HCT116 (cell line): ENCODE measurements at regions not wholly inside any gene's neighbourhood (a gene's known extent, or its start where the extent isn't known, plus 50 kb on each side); places are given as distances from the start of the nearest gene placed in this dataset.

Experiments
- ATAC-seq: fragments of 200-7000 bp; cut with Tn5 transposase; 2 replicates; pipeline ENCODE4 v1.9.1; 2020; ENCODE audit warnings: mild to moderate bottlenecking, moderate library complexity
- BruUV-seq: library from RNA; stranded (reverse); fragments of 400-500 nt; replicated peaks from 2 replicates; lab custom pipeline; 2021; lab: Mats Ljungman, UMichigan
- CTCF ChIA-PET: fragments of 300-600 bp; sonication (Branson Sonifier 250); formaldehyde crosslinking; loops from one replicate; lab custom pipeline; 2021; ENCODE audit warnings: antibody characterized with exemption; lab: Charles Lee
- POLR2A ChIA-PET: fragments of 300-600, 350-600 bp; sonication (Branson Sonifier 250); formaldehyde crosslinking; loops from one replicate; lab custom pipeline; 2021; ENCODE audit warnings: antibody characterized with exemption; lab: Charles Lee
- RAD21 ChIA-PET, 2 experiments: fragments of 300-600 bp; sonication (Branson Sonifier 250); formaldehyde crosslinking; loops; one replicate each; lab custom pipeline; 2023; ENCODE audit warnings: low total read pairs in 2 of 2; ENCODE audit not compliant: uncharacterized antibody in 2 of 2, unreplicated experiment in 2 of 2, low non-redundant PET in 1 of 2; lab: Charles Lee
- DNase-seq: peaks from one replicate; pipeline ENCODE4 v3.0.0-alpha.2; 2010; ENCODE audit warnings: low read depth, low spot score
- H2AFZ ChIP-seq: fragments of 200-600 bp; shearing (Covaris generic), sonication (generic); 2 replicates; pipeline ENCODE4 v1.6.1; 2017; ENCODE audit warnings: low read depth, mixed run types, mixed read lengths, antibody characterized with exemption, low read length; ENCODE audit not compliant: poor library complexity, severe bottlenecking
- H3K27ac ChIP-seq: 2 replicates; pipeline ENCODE4 v1.5.1; 2012; ENCODE audit warnings: low read depth, low read length
- H3K27me3 ChIP-seq: fragments of 200-600 bp; sonication (generic); 2 replicates; pipeline ENCODE4 v1.6.1; 2016; ENCODE audit warnings: mixed run types, low read length, mixed read lengths; ENCODE audit not compliant: insufficient read depth
- H3K36me3 ChIP-seq, 2 experiments: fragments of 200-500 bp in 1 of 2; fragments of 200-600 bp in 1 of 2; sonication (Bioruptor generic) in 1 of 2; sonication (generic) in 1 of 2; 2 replicates each; pipeline versions ENCODE4 v1.5.1 to v1.6.1; 2014 to 2016; ENCODE audit warnings: low read length in 2 of 2, inconsistent platforms in 1 of 2, mixed read lengths in 1 of 2, mixed run types in 1 of 2; ENCODE audit not compliant: insufficient read depth in 2 of 2, control insufficient read depth in 1 of 2
- H3K4me1 ChIP-seq, 2 experiments: fragments of 200-600 bp in 1 of 2; sonication (generic) in 1 of 2; 2 replicates each; pipeline versions ENCODE4 v1.5.1 to v1.6.1; 2012 to 2017; ENCODE audit warnings: low read length in 2 of 2, inconsistent platforms in 1 of 2, mild to moderate bottlenecking in 1 of 2, mixed read lengths in 1 of 2, mixed run types in 1 of 2, moderate library complexity in 1 of 2; ENCODE audit not compliant: insufficient read depth in 2 of 2, control insufficient read depth in 1 of 2
- H3K4me2 ChIP-seq: fragments of 200-600 bp; sonication (generic); 2 replicates; pipeline ENCODE4 v1.6.1; 2017; ENCODE audit warnings: mixed run types, low read length, mixed read lengths
- H3K4me3 ChIP-seq, 2 experiments: fragments of 200-600 bp in 1 of 2; sonication (generic) in 1 of 2; replicated peaks in 1 of 2; 2 replicates each; pipeline ENCODE4 v1.5.1; 2011 to 2016; ENCODE audit warnings: low read length in 2 of 2, control low read depth in 1 of 2, low read depth in 1 of 2, mild to moderate bottlenecking in 1 of 2, mixed read lengths in 1 of 2, mixed run types in 1 of 2
- H3K79me2 ChIP-seq: fragments of 200-600 bp; sonication (generic); 2 replicates; pipeline ENCODE4 v1.6.1; 2017; ENCODE audit warnings: mild to moderate bottlenecking, mixed run types, low read length, moderate library complexity, mixed read lengths; ENCODE audit not compliant: insufficient read depth
- H3K9ac ChIP-seq: fragments of 200-600 bp; sonication (generic); 2 replicates; pipeline ENCODE4 v1.6.1; 2016; ENCODE audit warnings: low read length, mixed read lengths
- H3K9me2 ChIP-seq: fragments of 200-600 bp; sonication (generic), shearing (Covaris generic); 2 replicates; pipeline ENCODE4 v1.6.1; 2017; ENCODE audit warnings: mixed run types, mild to moderate bottlenecking, moderate library complexity; ENCODE audit not compliant: insufficient read depth
- H3K9me3 ChIP-seq, 2 experiments: fragments of 200-500 bp in 1 of 2; fragments of 200-600 bp in 1 of 2; sonication (Bioruptor generic) in 1 of 2; sonication (generic) in 1 of 2; 2 replicates each; pipeline ENCODE4 v1.6.1; 2014 to 2017; ENCODE audit warnings: low read length in 2 of 2, mixed read lengths in 2 of 2, inconsistent platforms in 1 of 2, low read depth in 1 of 2, mild to moderate bottlenecking in 1 of 2, mixed run types in 1 of 2, moderate library complexity in 1 of 2; ENCODE audit not compliant: control insufficient read depth in 1 of 2, insufficient read depth in 1 of 2
- H4K20me1 ChIP-seq: fragments of 200-600 bp; sonication (generic), shearing (Covaris generic); 2 replicates; pipeline ENCODE4 v1.6.1; 2017; ENCODE audit warnings: mixed run types, mild to moderate bottlenecking, moderate library complexity; ENCODE audit not compliant: insufficient read depth
- CEBPB ChIP-seq: IDR thresholded peaks from 2 replicates; pipeline ENCODE4 v1.6.1; 2012; ENCODE audit warnings: low read depth
- CTCF ChIP-seq, 3 experiments: fragments of 200-600 bp in 1 of 3; sonication (generic) in 1 of 3; IDR thresholded peaks in 2 of 3; conservative IDR thresholded peaks in 1 of 3; 2 replicates each; pipeline ENCODE4 v1.5.1; 2012 to 2017; ENCODE audit warnings: low read depth in 2 of 3, low read length in 2 of 3, antibody characterized with exemption in 1 of 3, borderline replicate concordance in 1 of 3, control low read depth in 1 of 3, mild to moderate bottlenecking in 1 of 3, mixed read lengths in 1 of 3, mixed run types in 1 of 3, moderate library complexity in 1 of 3; ENCODE audit not compliant: insufficient read depth in 1 of 3
- ELF1 ChIP-seq: IDR thresholded peaks from 2 replicates; pipeline ENCODE4 v1.6.1; 2012; ENCODE audit warnings: low read depth, borderline replicate concordance
- EZH2 ChIP-seq: fragments of 200-600 bp; sonication (generic); IDR thresholded peaks from 2 replicates; pipeline ENCODE4 v1.6.1; 2017; ENCODE audit warnings: antibody characterized with exemption, mixed run types
- EZH2phosphoT487 ChIP-seq: fragments of 200-600 bp; IDR thresholded peaks from 2 replicates; pipeline ENCODE4 v1.6.1; 2018; ENCODE audit warnings: antibody characterized with exemption, borderline replicate concordance
- MAX ChIP-seq: IDR thresholded peaks from 2 replicates; pipeline ENCODE4 v1.6.1; 2012
- POLR2A ChIP-seq: IDR thresholded peaks from 2 replicates; pipeline ENCODE4 v1.7.0; 2011; ENCODE audit warnings: borderline replicate concordance; ENCODE audit not compliant: insufficient read depth, insufficient read length; ENCODE audit errors: extremely low read depth
- POLR2AphosphoS5 ChIP-seq: IDR thresholded peaks from 2 replicates; pipeline ENCODE4 v1.6.1; 2011; ENCODE audit warnings: mild to moderate bottlenecking, low read depth, low read length, moderate library complexity
- RAD21 ChIP-seq: IDR thresholded peaks from 2 replicates; pipeline ENCODE4 v1.6.1; 2012; ENCODE audit warnings: low read depth, mild to moderate bottlenecking
- SIN3A ChIP-seq: IDR thresholded peaks from 2 replicates; pipeline ENCODE4 v1.6.1; 2012; ENCODE audit warnings: low read depth
- SP1 ChIP-seq: IDR thresholded peaks from 2 replicates; pipeline ENCODE4 v1.6.1; 2012; ENCODE audit warnings: low read depth
- SRF ChIP-seq: IDR thresholded peaks from 2 replicates; pipeline ENCODE4 v1.6.1; 2012; ENCODE audit warnings: low read depth
- TCF7L2 ChIP-seq: IDR thresholded peaks from 2 replicates; pipeline ENCODE4 v1.7.0; 2011; ENCODE audit warnings: borderline replicate concordance, inconsistent platforms; ENCODE audit not compliant: insufficient read depth, insufficient read length; ENCODE audit errors: extremely low read depth
- ZBTB33 ChIP-seq: IDR thresholded peaks from 2 replicates; pipeline ENCODE4 v1.6.1; 2011; ENCODE audit warnings: mild to moderate bottlenecking, low read length, moderate library complexity; ENCODE audit not compliant: insufficient replicate concordance; ENCODE audit errors: extremely low read depth
- ZFX ChIP-seq: fragments of 450-650 bp; IDR thresholded peaks from 2 replicates; pipeline ENCODE4 v1.6.1; 2017
- intact Hi-C: fragments of 100-400 bp; cut with micrococcal nuclease; formaldehyde crosslinking; loops from 2 replicates; pipeline ENCODE4 v1.10.0; 2022

DNA sequence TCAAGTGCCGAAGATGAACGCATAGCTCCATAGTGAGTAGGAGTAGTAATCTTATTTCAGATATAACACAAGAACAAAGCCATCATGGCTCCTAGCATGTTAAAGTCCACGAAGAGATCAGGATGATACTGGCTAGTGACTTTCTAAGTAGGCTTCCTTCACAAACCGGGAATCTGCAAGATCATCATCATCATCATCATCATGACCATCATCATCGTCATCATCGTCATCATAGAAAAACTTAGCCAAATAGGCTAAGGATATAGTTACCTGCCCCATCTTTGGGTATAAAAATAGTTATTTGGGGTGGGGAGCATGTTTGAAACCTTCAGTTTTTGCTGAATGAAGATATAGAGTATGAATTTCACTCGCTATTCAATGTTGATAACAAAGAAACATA lies 57.9 kb downstream of the PYDC2 start:
- Histone ChIP-seq H3K9me3 (no peaks in the 10 kb centered on the region), H3K9ac (no peak overlapping the region), H4K20me1 (no peaks in the 10 kb centered on the region), H3K27ac (no peak overlapping the region), H3K9me2 (no peaks in the 10 kb centered on the region), H2AFZ (no peak overlapping the region), H3K4me3 (no peak overlapping the region), H3K79me2 (no peaks in the 10 kb centered on the region), H3K36me3 (no peaks in the 10 kb centered on the region), H3K4me1 (no peaks in the 10 kb centered on the region), H3K27me3 (no peaks in the 10 kb centered on the region), H3K4me2 (no peak overlapping the region)
- DNase-seq (no peak), ATAC-seq (no peak)
- intact Hi-C loops, result no loop called here
- CTCF ChIA-PET, result no interaction called here
- POLR2A ChIA-PET, result no interaction called here
- RAD21 ChIA-PET, result no interaction called here
- TF ChIP-seq CTCF (IDR thresholded peaks at IDR 0.05 in 2 of 3, conservative IDR thresholded peaks at IDR 0.05 in 1 of 3; ENCODE audit: borderline replicate concordance in 1 of 3, insufficient read depth in 1 of 3, low read depth in 2 of 3, low read length in 2 of 3) (no peak), ELF1 (no peak), MAX (no peak), TCF7L2 (no peak), SRF (no peak), SIN3A (no peak), RAD21 (no peak), POLR2AphosphoS5 (no peak), EZH2 (no peak), CEBPB (no peak), ZFX (no peak), ZBTB33 (no peak), SP1 (no peak), POLR2A (no peak), EZH2phosphoT487 (no peak)
- BruUV-seq, result no TSS peak
